HG02938 (cell line): ENCODE measurements at regions not wholly inside any gene's neighbourhood (a gene's known extent, or its start where the extent isn't known, plus 50 kb on each side); places are given as distances from the start of the nearest gene placed in this dataset.
A peak's percentile ranks its signal among the peaks of the same experiment; 100 is the strongest.

Source experiments
- ATAC-seq: cut with Tn5 transposase; IDR thresholded peaks from one replicate; pipeline ENCODE4 v1.9.1; 2021; ENCODE audit warnings: mild to moderate bottlenecking, moderate library complexity; ENCODE audit not compliant: unreplicated experiment

- no peak for ATAC-seq
These were observed 1210.3 kb upstream of the ZEB2 start for GRCh38 chr2:145729993-145730770.

- no peak for ATAC-seq
These were observed 1209.6 kb upstream of the ZEB2 start for GRCh38 chr2:145729481-145729880.

DNA sequence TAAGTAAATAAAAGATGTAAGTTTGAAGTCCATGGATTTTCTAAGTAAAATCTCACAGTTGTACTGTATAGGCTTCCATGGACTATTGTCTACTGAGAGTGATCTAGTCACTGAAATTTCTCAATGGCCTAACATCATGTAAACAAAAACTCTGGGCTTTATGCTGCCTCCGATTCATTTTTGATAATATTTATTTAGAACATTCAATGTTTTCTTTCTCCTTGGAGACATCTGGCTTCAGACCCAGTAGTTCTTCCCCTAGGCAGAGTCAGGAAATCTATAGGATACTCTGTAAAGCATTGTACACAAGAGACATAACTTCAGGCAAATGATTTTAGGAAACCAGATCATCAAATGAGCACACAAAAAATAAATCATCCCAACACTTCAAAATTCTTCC lies 1208.6 kb upstream of the ZEB2 start:
- ATAC-seq, result no peak

GRCh38 chr2:145725876-145726275 lies 1206.0 kb upstream of the ZEB2 start:
- ATAC-seq, result no peak

- ATAC-seq, result no peak
These were observed 1204.5 kb upstream of the ZEB2 start for GRCh38 chr2:145724311-145724898.

DNA sequence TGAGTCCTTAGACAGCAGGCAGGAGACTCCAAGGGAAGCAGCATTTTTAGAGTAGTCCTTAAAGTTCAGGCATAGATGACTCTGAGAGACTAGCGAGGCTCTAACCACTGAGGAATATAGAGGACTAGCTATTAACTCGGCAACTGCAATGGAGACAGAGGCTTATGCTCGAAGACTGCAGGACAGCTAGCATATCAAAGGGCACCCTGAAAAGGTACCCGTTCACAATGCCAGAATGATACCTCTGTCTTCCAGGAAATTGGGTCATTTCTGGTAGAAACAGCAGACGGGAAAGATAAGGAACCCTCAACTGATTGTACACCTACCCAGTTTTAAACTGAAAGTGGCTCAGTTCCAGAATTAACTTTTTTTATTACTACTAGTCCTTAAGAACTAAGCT lies 1204.0 kb upstream of the ZEB2 start:
- ATAC-seq, result no peak

DNA sequence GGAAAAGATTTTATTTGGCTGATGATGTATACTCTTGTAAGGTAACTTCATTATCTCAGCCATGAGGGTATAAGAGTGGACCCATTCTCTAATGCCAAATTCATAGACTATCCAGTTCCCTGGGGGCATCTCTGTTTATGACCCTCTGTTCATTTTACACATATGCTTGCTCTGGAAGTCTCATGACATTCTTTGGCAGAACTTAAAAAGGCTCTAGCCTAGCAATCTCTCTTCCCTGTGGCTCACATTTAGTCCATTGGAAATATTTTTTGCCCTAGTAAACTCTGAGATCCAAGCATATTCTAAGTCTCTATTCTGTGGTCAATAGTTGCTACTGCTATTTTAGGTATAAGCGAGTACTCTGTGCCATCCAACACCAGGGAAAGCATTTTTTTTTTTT lies 1201.8 kb upstream of the ZEB2 start:
- ATAC-seq, result no peak

DNA sequence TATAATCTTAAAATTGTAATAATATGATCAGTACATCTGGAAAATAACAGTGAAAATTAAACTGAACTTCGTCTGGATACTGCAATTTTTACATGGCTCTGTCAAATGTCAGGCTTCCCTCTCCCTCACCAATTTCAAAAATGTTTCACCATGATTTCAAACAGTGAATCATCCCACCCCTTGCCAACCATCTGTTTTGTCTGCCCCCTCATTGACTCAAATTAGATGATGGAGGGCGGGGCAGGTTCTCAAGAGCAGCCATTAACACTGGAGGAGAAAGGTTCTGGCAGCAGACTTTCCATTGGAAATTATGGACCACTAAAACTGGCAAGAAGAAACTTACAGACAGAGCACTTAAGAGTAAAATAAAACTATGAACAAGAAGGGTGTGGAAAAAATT lies 1195.7 kb upstream of the ZEB2 start:
- no peak for ATAC-seq

GRCh38 chr2:145710303-145710702 lies 1190.4 kb upstream of the ZEB2 start:
- no peak for ATAC-seq

GRCh38 chr2:145702305-145702704 lies 1182.4 kb upstream of the ZEB2 start:
- no peak for ATAC-seq

- peak; percentile 93 for ATAC-seq
These were observed 1173.1 kb upstream of the ZEB2 start for GRCh38 chr2:145692971-145693478.

DNA sequence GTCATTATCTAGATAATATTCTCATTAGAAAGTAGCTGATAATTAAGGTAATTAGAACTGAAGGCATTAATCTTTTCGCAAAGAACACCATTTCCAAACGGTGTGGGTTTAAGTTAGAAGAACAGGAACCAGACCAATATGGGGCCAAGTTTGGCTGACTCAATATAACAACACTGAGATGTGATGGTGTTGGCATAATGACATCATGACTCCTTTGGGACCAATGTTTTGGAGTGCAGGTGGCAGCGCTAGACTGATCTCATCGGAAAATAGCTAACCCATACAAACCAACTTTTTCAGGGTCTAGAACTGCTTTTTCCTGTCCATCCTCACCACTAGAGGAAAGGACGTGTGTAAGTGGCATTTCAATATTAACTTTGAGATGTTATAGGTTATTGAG lies 1171.7 kb upstream of the ZEB2 start:
- ATAC-seq, result no peak

GRCh38 chr2:145690183-145690778 lies 1170.4 kb upstream of the ZEB2 start:
- ATAC-seq, result no peak

- no peak for ATAC-seq
These were observed 1169.4 kb upstream of the ZEB2 start for GRCh38 chr2:145689277-145689676.

GRCh38 chr2:145688156-145688555 lies 1168.2 kb upstream of the ZEB2 start:
- ATAC-seq, result no peak

GRCh38 chr2:145687442-145688134 lies 1167.7 kb upstream of the ZEB2 start:
- ATAC-seq, result no peak

- ATAC-seq, result no peak
These were observed 1165.6 kb upstream of the ZEB2 start for GRCh38 chr2:145685383-145686050.

DNA sequence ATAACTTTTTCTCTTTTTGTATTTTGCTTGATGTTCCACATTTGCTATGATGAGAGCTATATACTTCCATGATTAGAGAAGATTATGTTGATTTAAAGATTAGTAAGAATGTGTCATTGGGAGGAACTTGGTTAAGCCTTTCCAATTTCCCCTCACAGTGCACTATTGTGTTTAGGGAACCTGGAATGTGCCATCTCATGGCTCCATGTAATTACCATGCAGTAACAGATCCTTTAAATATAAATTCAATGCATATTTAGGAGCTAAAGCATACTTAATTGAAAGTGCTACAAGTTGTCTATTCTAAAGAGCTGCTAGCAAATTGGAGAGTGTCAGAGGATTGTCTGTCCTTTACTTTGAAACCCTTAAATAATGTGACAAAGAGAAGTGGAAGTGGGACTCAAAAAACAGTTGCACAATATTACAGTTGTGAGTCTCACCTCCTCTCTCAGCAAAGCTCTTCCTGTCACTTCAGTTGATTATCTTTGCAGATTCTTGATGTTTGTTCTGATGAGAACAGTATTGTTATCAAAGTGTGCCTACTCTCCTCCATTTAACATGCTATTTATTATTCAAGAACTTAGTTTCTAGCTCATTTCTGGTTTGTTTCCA lies 1162.7 kb upstream of the ZEB2 start:
- ATAC-seq, result no peak

DNA sequence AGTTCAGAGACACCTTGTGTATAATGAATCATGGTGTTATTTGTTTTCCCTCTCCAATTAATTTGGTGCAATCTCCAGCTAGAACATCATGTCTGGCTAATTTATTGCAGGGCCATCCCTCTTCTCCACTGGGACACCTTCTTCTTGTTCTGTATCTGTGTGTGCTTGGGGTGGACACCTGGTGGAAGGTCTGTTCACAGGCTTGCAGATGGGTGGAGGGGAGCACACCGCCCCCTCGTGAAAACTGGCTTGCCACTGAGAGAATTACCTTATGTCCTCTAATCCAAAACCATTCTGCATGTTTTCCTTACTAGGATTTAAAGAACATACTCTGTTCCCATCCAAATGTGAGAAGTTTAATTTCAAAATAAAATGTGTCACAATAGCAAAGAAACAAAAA lies 1160.4 kb upstream of the ZEB2 start:
- no peak for ATAC-seq

DNA sequence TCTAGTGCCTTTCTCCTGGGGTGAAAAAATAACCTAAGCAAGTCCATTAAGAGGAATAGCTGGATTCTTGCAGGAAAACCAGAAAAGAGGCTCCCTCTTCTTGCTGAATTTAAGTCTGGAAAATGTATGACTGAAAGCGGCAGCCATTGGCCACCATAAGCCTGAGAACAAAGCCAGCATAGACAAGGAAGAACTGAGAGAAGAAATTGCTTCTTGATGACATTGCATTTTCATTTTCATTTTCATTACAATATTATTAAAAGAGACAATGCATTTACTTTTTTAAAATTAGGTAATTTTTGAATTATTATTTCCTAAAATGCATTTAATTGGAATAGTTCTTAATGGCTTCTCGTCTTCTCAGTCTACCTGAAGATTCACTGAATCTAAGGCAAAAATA lies 1157.5 kb upstream of the ZEB2 start:
- no peak for ATAC-seq

DNA sequence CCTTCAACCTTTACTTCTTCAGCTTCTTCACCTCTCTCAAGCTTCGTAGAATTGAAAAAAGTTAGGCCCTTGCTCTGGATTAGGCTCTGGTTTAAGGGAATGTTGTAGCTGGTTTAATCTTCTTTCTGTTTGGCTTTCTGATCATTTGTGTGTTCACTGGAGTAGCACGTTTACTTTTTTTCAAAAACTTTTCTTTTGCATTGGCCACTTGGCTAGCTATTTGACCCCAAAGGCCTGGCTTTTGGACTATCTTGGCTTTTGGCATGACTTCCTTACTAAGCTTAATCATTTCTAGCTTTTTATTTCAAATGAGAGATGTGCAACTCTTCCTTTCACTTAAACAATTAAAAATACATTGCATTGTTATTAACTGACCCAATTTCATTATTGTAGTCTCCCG lies 1154.8 kb upstream of the ZEB2 start:
- no peak for ATAC-seq
